GM18861 (cell line): ENCODE measurements at regions not wholly inside any gene's neighbourhood (a gene's known extent, or its start where the extent isn't known, plus 50 kb on each side); places are given as distances from the start of the nearest gene placed in this dataset.

ENCODE experiments used
- ATAC-seq: cut with Tn5 transposase; IDR thresholded peaks from one replicate; pipeline ENCODE4 v1.9.1; 2021; ENCODE audit not compliant: unreplicated experiment

GRCh38 chrX:104310090-104310489 is 55.4 kb upstream of the ESX1 start:
- ATAC-seq = no peak

- ATAC-seq = no peak
These were observed 54.4 kb upstream of the ESX1 start for GRCh38 chrX:104309169-104309568.

GRCh38 chrX:104307341-104307740 is 52.6 kb upstream of the ESX1 start:
- ATAC-seq = no peak

- no peak for ATAC-seq
These were observed 51.4 kb upstream of the ESX1 start for GRCh38 chrX:104306180-104306579.
